MM.1S (cell line): ENCODE measurements at regions not wholly inside any gene's neighbourhood (a gene's known extent, or its start where the extent isn't known, plus 50 kb on each side); places are given as distances from the start of the nearest gene placed in this dataset.

Experiments
- DNase-seq: peaks from one replicate; pipeline ENCODE4 v3.0.0-alpha.2; 2015
- H2AFZ ChIP-seq: fragments of 300-600 bp; sonication (generic); 2 replicates; pipeline ENCODE4 v1.6.0; 2016; ENCODE audit warnings: antibody characterized with exemption, low read length
- H3F3A ChIP-seq: fragments of 300-600 bp; sonication (generic); 2 replicates; pipeline ENCODE4 v1.6.1; 2016; ENCODE audit warnings: mild to moderate bottlenecking, antibody characterized with exemption, low read length, moderate library complexity, mixed read lengths; ENCODE audit not compliant: insufficient read depth
- H3K27ac ChIP-seq: fragments of 300-600 bp; sonication (generic); 2 replicates; pipeline ENCODE4 v1.5.1; 2016; ENCODE audit warnings: mild to moderate bottlenecking, low read length
- H3K27me3 ChIP-seq: fragments of 300-600 bp; sonication (generic); replicated peaks from 2 replicates; pipeline ENCODE4 v1.6.0; 2016; ENCODE audit warnings: low read length; ENCODE audit not compliant: insufficient read depth
- H3K36me3 ChIP-seq: fragments of 300-600 bp; sonication (generic); replicated peaks from 2 replicates; pipeline ENCODE4 v1.6.1; 2016; ENCODE audit warnings: mild to moderate bottlenecking, low read length, mixed read lengths; ENCODE audit not compliant: insufficient read depth
- H3K4me1 ChIP-seq: fragments of 300-600 bp; sonication (generic); 2 replicates; pipeline ENCODE4 v1.6.1; 2016; ENCODE audit warnings: low read length, mixed read lengths
- H3K4me2 ChIP-seq: fragments of 300-600 bp; sonication (generic); 2 replicates; pipeline ENCODE4 v1.6.0; 2016; ENCODE audit warnings: low read depth, low read length
- H3K4me3 ChIP-seq: fragments of 300-600 bp; sonication (generic); 2 replicates; pipeline ENCODE4 v1.5.1; 2016; ENCODE audit warnings: low read length, mixed read lengths
- H3K79me2 ChIP-seq: fragments of 300-600 bp; sonication (generic); 2 replicates; pipeline ENCODE4 v1.6.1; 2016; ENCODE audit warnings: mixed run types, low read length, mixed read lengths
- H3K9ac ChIP-seq: fragments of 300-600 bp; sonication (generic); 2 replicates; pipeline ENCODE4 v1.6.1; 2016; ENCODE audit warnings: low read length, mixed read lengths
- H3K9me2 ChIP-seq: fragments of 300-600 bp; sonication (generic); replicated peaks from 2 replicates; pipeline ENCODE4 v1.6.1; 2016; ENCODE audit warnings: mild to moderate bottlenecking, low read length, mixed read lengths; ENCODE audit not compliant: insufficient read depth
- H3K9me3 ChIP-seq: fragments of 300-600 bp; sonication (generic); replicated peaks from 2 replicates; pipeline ENCODE4 v1.6.1; 2016; ENCODE audit warnings: mild to moderate bottlenecking, low read length, mixed read lengths; ENCODE audit not compliant: insufficient read depth
- H4K20me1 ChIP-seq: fragments of 300-600 bp; sonication (generic); 2 replicates; pipeline ENCODE4 v1.6.1; 2016; ENCODE audit warnings: mild to moderate bottlenecking, low read length, moderate library complexity, mixed read lengths; ENCODE audit not compliant: insufficient read depth
- CTCF ChIP-seq: fragments of 300-600 bp; sonication (generic); IDR thresholded peaks from 2 replicates; pipeline ENCODE4 v1.5.1; 2016; ENCODE audit warnings: antibody characterized with exemption, low read length, mixed read lengths
- EZH2 ChIP-seq: fragments of 300-600 bp; sonication (generic); optimal IDR thresholded peaks from 2 replicates; pipeline ENCODE3; 2017; ENCODE audit warnings: low read depth, mild to moderate bottlenecking, antibody characterized with exemption, low read length, mixed read lengths
- EZH2phosphoT487 ChIP-seq: fragments of 300-600 bp; sonication (generic); IDR thresholded peaks from 2 replicates; pipeline ENCODE4 v1.6.1; 2018; ENCODE audit warnings: antibody characterized with exemption, low read length

DNA sequence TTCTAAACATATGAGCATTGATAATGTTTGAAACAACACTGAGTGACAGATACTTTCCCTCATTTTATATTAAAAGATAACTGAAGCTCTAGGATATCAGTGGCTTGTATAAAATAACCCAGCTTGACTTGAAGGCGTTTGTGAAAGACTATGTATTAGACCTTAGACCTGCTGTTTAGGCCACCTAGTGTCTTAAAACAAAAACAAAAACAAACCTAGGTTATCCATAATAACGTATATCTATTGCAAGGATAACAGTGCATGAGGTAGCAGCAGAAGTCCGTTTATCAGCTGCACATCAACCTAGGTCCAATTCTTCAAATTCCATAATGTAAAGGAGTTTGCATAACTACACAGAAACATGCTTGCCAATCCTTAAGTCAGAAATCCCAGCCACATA lies 79.5 kb upstream of the MAP2 start:
- no peak for DNase-seq
- no peaks in the 10 kb centered on the region for H3K27me3 ChIP-seq
- H3K9ac ChIP-seq: no peak overlapping the region
- no peak overlapping the region for H3K27ac ChIP-seq
- H2AFZ ChIP-seq: no peak overlapping the region
- TF ChIP-seq EZH2 (no peak), CTCF (no peak), EZH2phosphoT487 (no peak)
- no peak overlapping the region for H3K4me3 ChIP-seq
- H3F3A ChIP-seq: no peaks in the 10 kb centered on the region
- H3K4me2 ChIP-seq: no peak overlapping the region
- H3K9me2 ChIP-seq: no peaks in the 10 kb centered on the region
- no peaks in the 10 kb centered on the region for H3K79me2 ChIP-seq
- no peaks in the 10 kb centered on the region for H4K20me1 ChIP-seq
- H3K9me3 ChIP-seq: no peaks in the 10 kb centered on the region
- H3K4me1 ChIP-seq: no peaks in the 10 kb centered on the region
- H3K36me3 ChIP-seq: no peaks in the 10 kb centered on the region

DNA sequence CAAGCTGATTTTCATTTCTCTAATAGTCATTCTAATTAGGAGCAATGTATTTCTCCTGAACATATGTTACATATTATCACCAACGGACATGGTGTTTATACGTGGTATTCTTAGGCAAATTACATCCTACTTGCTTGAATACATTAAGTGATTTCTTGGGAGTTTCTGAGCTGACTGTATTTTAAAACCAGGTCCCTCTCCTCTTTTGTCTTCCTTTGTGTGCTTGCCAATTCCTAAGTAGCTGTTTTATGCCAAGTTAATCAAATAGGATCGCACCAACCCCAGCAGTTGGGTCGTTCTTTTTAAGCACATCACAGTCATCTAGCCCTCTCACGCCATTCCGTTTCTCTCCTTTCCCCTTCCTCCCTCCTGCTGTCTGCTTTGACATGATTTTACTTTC lies 75.4 kb upstream of the MAP2 start:
- no peak overlapping the region for H3K9ac ChIP-seq

GRCh38 chr2:209351636-209352035 lies 72.2 kb upstream of the MAP2 start:
- H3K9ac ChIP-seq: no peak overlapping the region
- H3K9me3 ChIP-seq: no peaks in the 10 kb centered on the region
- no peak for DNase-seq
- no peaks in the 10 kb centered on the region for H3K36me3 ChIP-seq
- H3K4me1 ChIP-seq: no peaks in the 10 kb centered on the region
- TF ChIP-seq EZH2 (no peak), CTCF (no peak), EZH2phosphoT487 (no peak)
- no peaks in the 10 kb centered on the region for H3K27me3 ChIP-seq
- no peaks in the 10 kb centered on the region for H3K9me2 ChIP-seq
- H2AFZ ChIP-seq: no peak overlapping the region
- H3K4me2 ChIP-seq: no peak overlapping the region
- no peaks in the 10 kb centered on the region for H3F3A ChIP-seq
- H4K20me1 ChIP-seq: no peaks in the 10 kb centered on the region
- no peak overlapping the region for H3K27ac ChIP-seq
- H3K79me2 ChIP-seq: no peaks in the 10 kb centered on the region
- H3K4me3 ChIP-seq: no peak overlapping the region

More for the DNA sequence above, 75.4 kb upstream of the MAP2 start:
- Histone ChIP-seq H2AFZ (no peak overlapping the region), H3F3A (no peaks in the 10 kb centered on the region), H3K27ac (no peak overlapping the region), H3K79me2 (no peaks in the 10 kb centered on the region), H3K27me3 (no peaks in the 10 kb centered on the region), H4K20me1 (no peaks in the 10 kb centered on the region), H3K9me3 (no peaks in the 10 kb centered on the region), H3K36me3 (no peaks in the 10 kb centered on the region), H3K9me2 (no peaks in the 10 kb centered on the region), H3K4me1 (no peaks in the 10 kb centered on the region), H3K4me2 (no peak overlapping the region), H3K4me3 (no peak overlapping the region)
- DNase-seq: no peak
- TF ChIP-seq EZH2phosphoT487 (no peak), CTCF (no peak), EZH2 (no peak)
